ENCODE measurements at regions not wholly inside any gene's neighbourhood (a gene's known extent, or its start where the extent isn't known, plus 50 kb on each side); places are given as distances from the start of the nearest gene placed in this dataset.

DNA sequence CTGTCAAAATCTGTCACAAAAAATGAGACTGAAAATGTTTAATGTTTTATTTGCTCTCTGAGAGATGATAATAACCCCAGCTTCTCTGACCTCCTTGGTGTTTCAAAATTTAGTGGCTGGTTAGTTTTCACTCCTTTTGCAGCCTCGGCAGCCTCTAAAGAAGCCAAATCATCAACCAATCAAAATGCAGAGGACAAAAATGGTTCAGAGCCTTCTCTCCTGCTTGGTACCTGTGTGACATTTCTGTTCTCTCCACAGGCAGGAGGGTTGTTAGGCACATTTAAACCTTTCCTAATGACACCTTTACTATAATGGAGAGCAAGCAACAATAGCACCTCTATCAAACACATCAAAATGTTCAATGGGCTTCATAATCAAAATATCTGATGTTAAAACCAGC lies 375.5 kb downstream of the HACE1 start:
- H3K27ac ChIP-seq (ENCODE audit: insufficient read depth, low read depth, low read length, poor library complexity, severe bottlenecking): no peak overlapping the region
- H3K36me3 ChIP-seq (ENCODE audit: control insufficient read depth, insufficient read depth, low read length): no peaks in the 10 kb centered on the region
- H3K27me3 ChIP-seq (ENCODE audit: control insufficient read depth, insufficient read depth, low read length, poor library complexity, severe bottlenecking): no peaks in the 10 kb centered on the region
- no peaks in the 10 kb centered on the region for H3K9me3 ChIP-seq (ENCODE audit: control insufficient read depth, low read length)
- H3K4me3 ChIP-seq (ENCODE audit: insufficient read depth, low read depth, low read length): no peak overlapping the region
- WGBS, 2 experiments: 79 to 90% methylated on average over 1 of the region's 1 CpG
- no peaks in the 10 kb centered on the region for H3K4me1 ChIP-seq (ENCODE audit: control insufficient read depth, insufficient read depth, low read length)

DNA sequence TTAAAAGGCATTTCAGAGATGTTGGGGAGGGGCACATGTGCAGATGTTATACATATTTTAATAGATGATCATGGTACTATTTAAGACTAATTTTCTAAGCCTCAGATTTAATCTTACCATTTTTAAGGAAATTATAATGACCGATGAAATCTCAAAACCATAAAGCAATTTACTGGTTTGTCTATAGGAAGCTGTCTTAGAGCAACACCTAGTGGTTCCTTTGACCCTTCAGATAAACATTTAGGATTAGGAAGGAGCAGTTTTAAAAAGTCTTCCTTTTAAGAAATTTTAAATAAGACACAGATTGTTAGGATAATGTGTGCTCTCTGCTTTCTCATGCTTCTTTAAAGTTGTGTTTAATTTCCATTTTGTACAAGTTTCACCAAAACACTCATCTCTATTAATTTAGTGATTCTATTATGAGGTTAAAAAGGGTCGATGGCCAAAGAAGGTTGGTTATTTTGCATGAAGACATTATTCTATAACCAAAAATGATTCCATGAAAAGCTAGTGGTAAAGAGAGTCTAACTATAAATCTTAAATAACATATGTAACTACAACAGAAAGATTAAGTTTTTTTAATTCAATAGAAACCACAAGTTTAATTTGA lies 376.4 kb downstream of the HACE1 start:
- Histone ChIP-seq H3K4me1 (ENCODE audit: control insufficient read depth, insufficient read depth, low read length) (no peaks in the 10 kb centered on the region), H3K4me3 (ENCODE audit: insufficient read depth, low read depth, low read length) (no peak overlapping the region), H3K36me3 (ENCODE audit: control insufficient read depth, insufficient read depth, low read length) (no peaks in the 10 kb centered on the region), H3K9me3 (ENCODE audit: control insufficient read depth, low read length) (no peaks in the 10 kb centered on the region), H3K27me3 (ENCODE audit: control insufficient read depth, insufficient read depth, low read length, poor library complexity, severe bottlenecking) (no peaks in the 10 kb centered on the region), H3K27ac (ENCODE audit: insufficient read depth, low read depth, low read length, poor library complexity, severe bottlenecking) (no peak overlapping the region)
- WGBS, 2 experiments: 85% methylated on average over 1 of the region's 2 CpGs; no CpG with 5 or more reads in 1 of the 2 experiments

DNA sequence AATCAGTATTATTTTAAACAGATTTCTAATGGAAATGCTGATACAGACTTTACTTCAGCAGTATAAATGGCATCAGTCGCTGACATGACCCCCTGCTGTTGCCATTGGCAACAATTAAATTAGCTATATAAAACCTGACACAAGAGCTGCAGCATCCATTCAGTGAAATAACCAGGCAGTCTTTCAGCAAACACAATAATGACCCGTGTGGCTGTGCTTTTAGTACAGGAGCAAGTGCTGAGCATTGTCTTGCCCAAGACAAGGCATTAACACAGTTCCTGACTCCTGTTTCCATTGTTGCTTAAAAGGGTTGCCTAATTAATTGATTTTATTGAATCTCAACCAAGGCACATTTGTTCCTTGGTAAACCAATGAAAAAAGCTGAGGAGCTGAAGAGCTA lies 382.1 kb downstream of the HACE1 start:
- Histone ChIP-seq H3K27me3 (ENCODE audit: control insufficient read depth, insufficient read depth, low read length, poor library complexity, severe bottlenecking) (no peaks in the 10 kb centered on the region), H3K27ac (ENCODE audit: insufficient read depth, low read depth, low read length, poor library complexity, severe bottlenecking) (no peak overlapping the region), H3K9me3 (ENCODE audit: control insufficient read depth, low read length) (no peaks in the 10 kb centered on the region), H3K36me3 (ENCODE audit: control insufficient read depth, insufficient read depth, low read length) (no peaks in the 10 kb centered on the region), H3K4me1 (ENCODE audit: control insufficient read depth, insufficient read depth, low read length) (peaks cover 10% of the 10 kb centered on the region), H3K4me3 (ENCODE audit: insufficient read depth, low read depth, low read length) (no peak overlapping the region)
- WGBS, 2 experiments: 33 to 48% methylated on average over 2 of the region's 2 CpGs

DNA sequence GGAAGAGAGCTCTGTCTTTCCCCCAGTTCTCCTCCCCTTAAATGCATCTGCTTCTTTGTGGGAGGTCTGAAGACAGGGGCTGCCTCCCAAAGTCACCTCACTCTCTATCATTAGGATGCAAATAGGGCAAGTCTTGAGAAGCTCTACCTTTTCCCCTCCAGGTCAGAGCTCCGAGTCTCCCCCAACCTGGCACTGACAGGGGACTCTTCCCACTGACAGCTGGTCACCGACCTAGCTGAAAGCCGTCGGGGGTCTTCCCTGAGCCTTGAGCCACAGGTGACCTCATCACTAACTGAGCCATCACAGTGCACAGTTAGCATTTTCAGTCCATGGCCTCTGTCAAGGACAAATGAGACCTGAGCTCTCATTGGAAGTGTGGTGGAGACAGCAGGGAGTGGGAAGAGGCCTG lies 386.7 kb downstream of the HACE1 start:
- Histone ChIP-seq H3K36me3 (ENCODE audit: control insufficient read depth, insufficient read depth, low read length) (no peaks in the 10 kb centered on the region), H3K4me3 (ENCODE audit: insufficient read depth, low read depth, low read length) (no peak overlapping the region), H3K27me3 (ENCODE audit: control insufficient read depth, insufficient read depth, low read length, poor library complexity, severe bottlenecking) (no peaks in the 10 kb centered on the region), H3K4me1 (ENCODE audit: control insufficient read depth, insufficient read depth, low read length) (peaks cover 17% of the 10 kb centered on the region), H3K27ac (ENCODE audit: insufficient read depth, low read depth, low read length, poor library complexity, severe bottlenecking) (no peak overlapping the region), H3K9me3 (ENCODE audit: control insufficient read depth, low read length) (no peaks in the 10 kb centered on the region)
- WGBS, 2 experiments: 5 to 9% methylated on average over 4 of the region's 4 CpGs

DNA sequence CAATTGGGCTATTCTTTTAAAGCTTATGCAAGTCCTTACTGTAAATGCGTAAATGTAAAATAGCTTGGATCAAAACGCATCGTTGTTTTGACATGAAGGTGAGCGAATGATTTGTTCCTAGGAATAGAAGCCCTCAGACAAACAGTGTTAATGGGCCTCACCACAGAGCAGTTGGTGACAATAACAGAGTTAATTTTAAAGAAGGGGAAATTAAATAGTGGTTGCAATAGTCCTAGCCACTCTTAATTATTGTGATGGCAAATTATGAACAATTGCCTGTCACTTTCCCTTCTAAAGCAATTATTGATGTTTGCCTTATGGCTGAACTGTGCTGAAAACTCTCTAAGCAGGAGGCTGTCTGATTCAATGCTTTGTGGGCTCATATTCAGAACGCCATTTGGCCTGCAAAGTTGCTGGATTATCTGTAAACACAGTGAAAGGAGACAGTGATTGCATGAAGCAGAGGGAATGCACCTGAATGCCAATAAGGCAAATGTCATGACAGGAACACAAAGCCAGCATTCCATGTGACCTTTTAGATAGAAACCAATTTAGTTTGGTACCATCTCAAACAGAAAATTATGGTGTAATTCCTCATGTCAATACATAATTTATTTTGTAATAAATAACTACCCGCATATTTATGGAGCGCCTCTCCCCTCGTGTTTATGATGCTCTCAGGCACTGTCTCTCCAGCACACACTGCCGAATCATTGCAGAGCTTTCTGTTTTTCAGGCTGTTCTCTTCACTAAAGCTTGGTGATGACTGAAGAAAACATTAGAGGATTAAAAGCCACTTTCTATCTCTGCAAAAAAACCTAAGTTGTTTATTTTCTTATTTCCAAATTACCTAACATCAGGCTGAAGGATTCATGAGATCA lies 387.5 kb downstream of the HACE1 start:
- no peak overlapping the region for H3K27ac ChIP-seq (ENCODE audit: insufficient read depth, low read depth, low read length, poor library complexity, severe bottlenecking)

DNA sequence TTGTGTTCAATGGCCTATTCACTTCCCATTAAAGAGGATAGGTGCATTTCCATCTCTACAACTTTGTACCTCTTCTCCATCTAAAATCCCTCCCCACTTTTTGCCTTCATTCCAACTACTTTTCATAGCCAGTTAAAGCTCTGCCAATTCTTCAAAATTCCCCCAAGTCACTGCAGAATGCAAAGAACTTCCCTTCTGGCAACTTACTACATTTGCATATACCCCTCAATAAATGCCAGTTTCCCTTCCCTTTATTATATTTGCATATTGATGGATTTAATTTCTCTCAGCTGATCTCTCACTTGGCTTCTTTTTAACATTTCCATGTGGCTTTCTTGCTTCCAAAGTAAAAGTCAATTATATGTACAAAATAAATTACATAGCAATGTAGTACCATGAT lies 393.4 kb downstream of the HACE1 start:
- Histone ChIP-seq H3K9me3 (ENCODE audit: control insufficient read depth, low read length) (no peaks in the 10 kb centered on the region), H3K4me3 (ENCODE audit: insufficient read depth, low read depth, low read length) (no peak overlapping the region), H3K27ac (ENCODE audit: insufficient read depth, low read depth, low read length, poor library complexity, severe bottlenecking) (no peak overlapping the region), H3K4me1 (ENCODE audit: control insufficient read depth, insufficient read depth, low read length) (no peaks in the 10 kb centered on the region), H3K36me3 (ENCODE audit: control insufficient read depth, insufficient read depth, low read length) (no peaks in the 10 kb centered on the region), H3K27me3 (ENCODE audit: control insufficient read depth, insufficient read depth, low read length, poor library complexity, severe bottlenecking) (no peaks in the 10 kb centered on the region)

More for the DNA sequence above, 387.5 kb downstream of the HACE1 start:
- Histone ChIP-seq H3K27me3 (ENCODE audit: control insufficient read depth, insufficient read depth, low read length, poor library complexity, severe bottlenecking) (no peaks in the 10 kb centered on the region), H3K4me3 (ENCODE audit: insufficient read depth, low read depth, low read length) (no peak overlapping the region), H3K4me1 (ENCODE audit: control insufficient read depth, insufficient read depth, low read length) (peaks cover 12% of the 10 kb centered on the region), H3K36me3 (ENCODE audit: control insufficient read depth, insufficient read depth, low read length) (no peaks in the 10 kb centered on the region), H3K9me3 (ENCODE audit: control insufficient read depth, low read length) (no peaks in the 10 kb centered on the region)
- WGBS, 2 experiments: 69% methylated on average over 9 of the region's 9 CpGs

DNA sequence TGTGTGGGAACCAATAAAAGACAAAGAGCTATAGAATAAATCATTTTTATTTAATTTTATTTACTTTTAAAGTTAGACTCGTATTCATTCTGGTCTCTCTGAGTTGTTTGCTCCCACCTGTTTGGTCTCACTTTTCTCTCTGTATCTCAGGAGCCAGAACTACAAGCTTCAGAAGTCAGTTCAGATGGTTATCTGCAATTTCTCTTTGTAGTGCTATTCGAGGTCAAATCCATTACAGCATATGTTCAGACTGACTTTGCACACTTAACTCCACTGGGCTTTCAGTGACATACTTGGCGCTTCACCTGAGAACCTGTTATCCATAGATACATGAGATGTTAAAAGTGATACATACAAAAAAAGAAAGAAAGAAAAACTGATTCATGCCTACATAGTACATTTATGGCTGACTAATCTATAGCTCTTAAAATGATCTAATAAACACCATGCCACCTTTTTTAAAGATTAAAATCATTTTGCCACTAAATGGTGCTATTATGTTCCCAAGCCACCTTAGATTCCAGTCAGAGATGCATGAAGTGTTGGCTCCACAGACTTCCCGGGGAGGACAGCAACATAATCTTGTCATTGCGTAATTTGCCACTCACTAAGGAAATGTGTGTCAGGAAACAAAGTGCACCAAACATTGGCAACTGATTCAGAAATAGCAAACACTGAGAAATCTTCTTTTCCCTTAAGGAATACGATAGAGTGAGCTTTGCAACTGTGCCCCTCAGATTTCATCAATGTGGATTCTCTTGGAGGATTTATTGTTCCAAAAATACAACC lies 396.7 kb downstream of the HACE1 start:
- Histone ChIP-seq H3K36me3 (ENCODE audit: control insufficient read depth, insufficient read depth, low read length) (no peaks in the 10 kb centered on the region), H3K27ac (ENCODE audit: insufficient read depth, low read depth, low read length, poor library complexity, severe bottlenecking) (no peak overlapping the region), H3K4me3 (ENCODE audit: insufficient read depth, low read depth, low read length) (no peak overlapping the region), H3K9me3 (ENCODE audit: control insufficient read depth, low read length) (no peaks in the 10 kb centered on the region), H3K4me1 (ENCODE audit: control insufficient read depth, insufficient read depth, low read length) (no peaks in the 10 kb centered on the region), H3K27me3 (ENCODE audit: control insufficient read depth, insufficient read depth, low read length, poor library complexity, severe bottlenecking) (no peaks in the 10 kb centered on the region)
- WGBS, 2 experiments: 91 to 93% methylated on average over 5 of the region's 6 CpGs

DNA sequence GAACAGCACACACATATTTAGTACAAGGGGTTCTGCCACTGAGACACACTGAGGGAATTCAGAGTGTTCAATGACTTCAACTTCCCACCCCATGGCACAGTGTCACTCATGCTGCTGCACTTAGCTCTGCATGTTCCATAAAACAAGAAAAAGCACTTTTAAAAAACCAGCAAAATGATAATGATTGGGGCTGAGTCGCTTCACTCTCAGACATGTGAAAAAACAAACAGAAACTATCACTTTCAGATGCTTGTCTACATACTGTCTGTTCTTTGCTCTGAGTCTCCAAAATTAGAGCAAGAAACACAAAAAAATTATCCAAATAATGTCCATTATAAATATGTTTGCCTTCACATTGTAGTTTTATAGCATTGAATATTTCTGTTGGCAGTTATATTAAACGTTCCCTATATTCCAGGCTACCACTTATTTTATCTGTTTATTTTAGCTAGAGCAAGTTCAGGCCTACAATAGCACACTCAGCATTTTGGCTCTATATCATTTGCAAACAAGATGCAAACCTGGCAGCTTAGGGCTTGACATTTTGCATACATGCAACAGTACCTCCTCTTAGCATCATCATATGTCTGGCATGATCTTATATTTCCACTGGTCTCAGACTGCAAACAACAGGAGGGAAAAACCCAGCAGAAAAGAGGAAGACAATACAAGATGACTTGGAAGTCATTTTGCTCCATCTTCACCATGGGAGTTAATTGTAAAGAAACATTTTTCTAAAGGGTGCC lies 398.8 kb downstream of the HACE1 start:
- Histone ChIP-seq H3K27me3 (ENCODE audit: control insufficient read depth, insufficient read depth, low read length, poor library complexity, severe bottlenecking) (no peaks in the 10 kb centered on the region), H3K27ac (ENCODE audit: insufficient read depth, low read depth, low read length, poor library complexity, severe bottlenecking) (no peak overlapping the region), H3K9me3 (ENCODE audit: control insufficient read depth, low read length) (no peaks in the 10 kb centered on the region), H3K4me3 (ENCODE audit: insufficient read depth, low read depth, low read length) (no peak overlapping the region), H3K36me3 (ENCODE audit: control insufficient read depth, insufficient read depth, low read length) (no peaks in the 10 kb centered on the region), H3K4me1 (ENCODE audit: control insufficient read depth, insufficient read depth, low read length) (no peaks in the 10 kb centered on the region)
- WGBS, 2 experiments: 70 to 94% methylated on average over 2 of the region's 2 CpGs

DNA sequence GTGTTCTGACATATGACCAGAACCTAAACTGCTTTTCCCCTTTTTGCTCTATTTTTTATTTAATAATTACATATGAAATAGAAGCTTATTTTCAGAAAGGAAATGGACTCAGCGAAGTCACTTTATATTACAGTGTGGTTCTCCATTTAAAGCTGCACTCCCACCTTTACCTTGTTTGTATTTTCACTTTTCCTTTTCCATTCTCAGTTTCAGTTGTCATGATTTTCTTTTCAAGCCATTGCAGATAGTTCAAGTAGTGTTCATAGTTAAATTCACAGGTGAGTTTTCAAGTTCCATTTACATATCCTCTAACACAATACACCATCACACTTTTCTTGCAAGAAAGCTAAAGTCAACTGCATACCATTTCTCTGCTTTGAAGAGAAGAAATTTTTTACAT lies 400.2 kb downstream of the HACE1 start:
- WGBS, 2 experiments: 90 to 91% methylated on average over 1 of the region's 1 CpG
- no peak overlapping the region for H3K4me3 ChIP-seq (ENCODE audit: insufficient read depth, low read depth, low read length)
- H3K27ac ChIP-seq (ENCODE audit: insufficient read depth, low read depth, low read length, poor library complexity, severe bottlenecking): no peak overlapping the region
- H3K27me3 ChIP-seq (ENCODE audit: control insufficient read depth, insufficient read depth, low read length, poor library complexity, severe bottlenecking): no peaks in the 10 kb centered on the region
- H3K9me3 ChIP-seq (ENCODE audit: control insufficient read depth, low read length): no peaks in the 10 kb centered on the region
- no peaks in the 10 kb centered on the region for H3K4me1 ChIP-seq (ENCODE audit: control insufficient read depth, insufficient read depth, low read length)
- no peaks in the 10 kb centered on the region for H3K36me3 ChIP-seq (ENCODE audit: control insufficient read depth, insufficient read depth, low read length)
